Ascending aorta (tissue), 2 donors: ENCODE measurements at regions not wholly inside any gene's neighbourhood (a gene's known extent, or its start where the extent isn't known, plus 50 kb on each side); places are given as distances from the start of the nearest gene placed in this dataset.

Experiments
- DNase-seq, 2 donors: peaks; one replicate each; pipeline ENCODE4 v3.0.0-alpha.2; 2019; ENCODE audit warnings: low spot score in 2 of 2
- H3K27ac ChIP-seq, 2 donors: fragments of 200-600 bp; sonication (generic); one replicate each; pipeline ENCODE4 v1.5.1; 2016 to 2017; ENCODE audit warnings: mild to moderate bottlenecking in 1 of 2
- H3K27me3 ChIP-seq: fragments of 200-600 bp; sonication (generic); one replicate; pipeline ENCODE4 v1.5.1; 2017
- H3K36me3 ChIP-seq, 2 donors: fragments of 200-600 bp; sonication (generic); one replicate each; pipeline ENCODE4 v1.5.1; 2016
- H3K4me1 ChIP-seq, 2 donors: fragments of 200-600 bp; sonication (generic); one replicate each; pipeline ENCODE4 v1.5.1; 2016 to 2017; ENCODE audit warnings: mild to moderate bottlenecking in 1 of 2
- H3K4me3 ChIP-seq, 2 donors: fragments of 200-600 bp; sonication (generic); one replicate each; pipeline ENCODE4 v1.5.1; 2016 to 2017; ENCODE audit warnings: mild to moderate bottlenecking in 1 of 2
- H3K9me3 ChIP-seq, 2 donors: fragments of 200-600 bp; sonication (generic); one replicate each; pipeline ENCODE4 v1.5.1; 2016
- intact Hi-C: fragments of 100-400 bp; cut with DNase I; formaldehyde crosslinking; loops from one replicate; pipeline ENCODE4 v1.15.1; 2023
- TF ChIP-seq, protein P1 (sequence below), 3 experiments: fragments of 200-600 bp in 2 of 3; fragments of 450-650 bp in 1 of 3; sonication (generic) in 2 of 3; IDR thresholded peaks; one replicate each; pipeline ENCODE4 v1.5.1; 2016 to 2019; ENCODE audit warnings: antibody characterized with exemption in 3 of 3, mild to moderate bottlenecking in 1 of 3, moderate library complexity in 1 of 3

GRCh38 chr3:41144631-41145030, 54.7 kb upstream of the CTNNB1 start:
- peaks cover 0 to 9% of the 10 kb centered on the region in 2 donors for H3K9me3 ChIP-seq
- TF ChIP-seq, protein P1, sequence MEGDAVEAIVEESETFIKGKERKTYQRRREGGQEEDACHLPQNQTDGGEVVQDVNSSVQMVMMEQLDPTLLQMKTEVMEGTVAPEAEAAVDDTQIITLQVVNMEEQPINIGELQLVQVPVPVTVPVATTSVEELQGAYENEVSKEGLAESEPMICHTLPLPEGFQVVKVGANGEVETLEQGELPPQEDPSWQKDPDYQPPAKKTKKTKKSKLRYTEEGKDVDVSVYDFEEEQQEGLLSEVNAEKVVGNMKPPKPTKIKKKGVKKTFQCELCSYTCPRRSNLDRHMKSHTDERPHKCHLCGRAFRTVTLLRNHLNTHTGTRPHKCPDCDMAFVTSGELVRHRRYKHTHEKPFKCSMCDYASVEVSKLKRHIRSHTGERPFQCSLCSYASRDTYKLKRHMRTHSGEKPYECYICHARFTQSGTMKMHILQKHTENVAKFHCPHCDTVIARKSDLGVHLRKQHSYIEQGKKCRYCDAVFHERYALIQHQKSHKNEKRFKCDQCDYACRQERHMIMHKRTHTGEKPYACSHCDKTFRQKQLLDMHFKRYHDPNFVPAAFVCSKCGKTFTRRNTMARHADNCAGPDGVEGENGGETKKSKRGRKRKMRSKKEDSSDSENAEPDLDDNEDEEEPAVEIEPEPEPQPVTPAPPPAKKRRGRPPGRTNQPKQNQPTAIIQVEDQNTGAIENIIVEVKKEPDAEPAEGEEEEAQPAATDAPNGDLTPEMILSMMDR (IDR thresholded peaks at IDR 0.05): no peak
- no peaks in the 10 kb centered on the region for H3K36me3 ChIP-seq
- intact Hi-C loops: no loop called here
- DNase-seq: no peak
- no peak overlapping the region for H3K4me3 ChIP-seq
- H3K4me1 ChIP-seq: no peaks in the 10 kb centered on the region
- H3K27me3 ChIP-seq: no peaks in the 10 kb centered on the region
- no peak overlapping the region for H3K27ac ChIP-seq

GRCh38 chr3:41148478-41148877, 50.8 kb upstream of the CTNNB1 start:
- no peaks in the 10 kb centered on the region for H3K27me3 ChIP-seq
- no peaks in the 10 kb centered on the region for H3K36me3 ChIP-seq
- peaks cover 0 to 9% of the 10 kb centered on the region in 2 donors for H3K9me3 ChIP-seq
- intact Hi-C loops: no loop called here
- H3K27ac ChIP-seq: no peak overlapping the region
- TF ChIP-seq, protein P1 (IDR thresholded peaks at IDR 0.05): no peak
- no peaks in the 10 kb centered on the region for H3K4me1 ChIP-seq
- H3K4me3 ChIP-seq: no peak overlapping the region
- DNase-seq: no peak

- Histone ChIP-seq H3K4me1 (no peaks in the 10 kb centered on the region), H3K27me3 (no peaks in the 10 kb centered on the region), H3K27ac (no peak overlapping the region), H3K36me3 (no peaks in the 10 kb centered on the region), H3K9me3 (peaks cover 0 to 9% of the 10 kb centered on the region in 2 donors), H3K4me3 (no peak overlapping the region)
- DNase-seq: no peak
- intact Hi-C loops: no loop called here
- TF ChIP-seq, protein P1 (IDR thresholded peaks at IDR 0.05): no peak
These were observed 50.4 kb upstream of the CTNNB1 start for GRCh38 chr3:41148901-41149300.
